Sigmoid colon (tissue), 3 donors: ENCODE measurements at regions not wholly inside any gene's neighbourhood (a gene's known extent, or its start where the extent isn't known, plus 50 kb on each side); places are given as distances from the start of the nearest gene placed in this dataset.

Experiments
- CTCF ChIP-seq, 4 experiments: fragments of 450-650 bp in 3 of 4; fragments of 200-600 bp in 1 of 4; IDR thresholded peaks; one replicate each; pipeline ENCODE4 v1.5.1; 2016 to 2019; ENCODE audit warnings: antibody characterized with exemption in 4 of 4, mild to moderate bottlenecking in 3 of 4, moderate library complexity in 2 of 4
- POLR2A ChIP-seq, 2 donors: fragments of 450-650 bp; IDR thresholded peaks; one replicate each; pipeline ENCODE4 v1.6.1; 2016; ENCODE audit warnings: antibody characterized with exemption in 2 of 2, mild to moderate bottlenecking in 2 of 2, moderate library complexity in 2 of 2

GRCh38 chr2:234242459-234242836, 191.9 kb downstream of the SPP2 start:
- TF ChIP-seq CTCF (IDR thresholded peaks at IDR 0.05) (no peak), POLR2A (IDR thresholded peaks at IDR 0.05) (no peak)
